SU-DHL-6 (cell line): ENCODE measurements at regions not wholly inside any gene's neighbourhood (a gene's known extent, or its start where the extent isn't known, plus 50 kb on each side); places are given as distances from the start of the nearest gene placed in this dataset.

ENCODE experiments used
- CTCF ChIP-seq: fragments of 200-600 bp; sonication (generic); IDR thresholded peaks from one replicate; pipeline ENCODE4 v1.5.1; 2017; ENCODE audit warnings: antibody characterized with exemption, mild to moderate bottlenecking, low read length, moderate library complexity; ENCODE audit not compliant: insufficient read depth, poor library complexity, severe bottlenecking
- EZH2phosphoT487 ChIP-seq: fragments of 200-600 bp; sonication (generic), shearing (Covaris generic); conservative IDR thresholded peaks from 2 replicates; pipeline ENCODE4 v1.6.1; 2018; ENCODE audit warnings: mild to moderate bottlenecking, antibody characterized with exemption, low read length, moderate library complexity, mixed read lengths

DNA sequence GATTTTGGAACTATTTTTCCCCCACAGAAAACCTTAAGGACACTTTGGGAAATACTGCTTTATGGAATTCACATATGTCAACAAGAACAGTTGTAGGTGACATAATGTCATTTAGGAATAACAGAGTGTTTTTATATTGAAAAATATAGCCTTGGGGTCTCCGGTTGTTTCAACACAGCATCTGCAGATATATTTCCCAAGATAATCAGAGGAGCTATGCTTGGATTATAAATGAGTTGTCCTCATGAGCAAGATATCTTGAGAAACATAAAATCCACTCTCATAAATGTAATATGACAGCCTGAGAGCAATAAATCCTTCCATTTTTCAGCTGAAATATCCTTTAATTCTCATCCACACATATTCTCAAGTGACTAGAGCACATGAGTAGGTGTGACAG is 473.7 kb upstream of the LMCD1 start:
- no peak for TF ChIP-seq CTCF
- TF ChIP-seq EZH2phosphoT487, result no peak
